Chondrocyte (in vitro differentiated cells): ENCODE measurements at regions not wholly inside any gene's neighbourhood (a gene's known extent, or its start where the extent isn't known, plus 50 kb on each side); places are given as distances from the start of the nearest gene placed in this dataset.

Experiments used
- DNase-seq: peaks from one replicate; pipeline ENCODE4 v3.0.0; 2021; ENCODE audit warnings: mixed read lengths, low spot score
- H3K27ac Mint-ChIP-seq: one replicate; pipeline ENCODE4 v1.8.0; 2021; ENCODE audit warnings: mild to moderate bottlenecking, moderate library complexity, mixed read lengths; ENCODE audit not compliant: unreplicated experiment
- H3K27me3 Mint-ChIP-seq: 2 replicates; pipeline ENCODE4 v1.8.0; 2021; ENCODE audit warnings: low read depth, mixed read lengths
- H3K36me3 Mint-ChIP-seq: 2 replicates; pipeline ENCODE4 v1.8.0; 2021; ENCODE audit warnings: low read depth, mixed read lengths
- H3K4me1 Mint-ChIP-seq: 2 replicates; pipeline ENCODE4 v1.8.0; 2021; ENCODE audit warnings: low read depth, mild to moderate bottlenecking, mixed read lengths
- H3K4me3 Mint-ChIP-seq: one replicate; pipeline ENCODE4 v1.8.0; 2021; ENCODE audit warnings: mild to moderate bottlenecking, moderate library complexity, mixed read lengths; ENCODE audit not compliant: unreplicated experiment
- H3K9me3 Mint-ChIP-seq: 2 replicates; pipeline ENCODE4 v1.8.0; 2021; ENCODE audit warnings: low read depth, mixed read lengths
- CTCF ChIP-seq: fragments of 200-600 bp; sonication (generic); IDR thresholded peaks from 2 replicates; pipeline ENCODE4 v1.5.0; 2021; ENCODE audit warnings: antibody characterized with exemption, mild to moderate bottlenecking, moderate library complexity

- Mint-ChIP-seq H3K4me1 (no peaks in the 10 kb centered on the region), H3K9me3 (no peaks in the 10 kb centered on the region), H3K27ac (no peak overlapping the region)
Measured at GRCh38 chr4:179539641-179540040, 2097.4 kb upstream of the AGA start.

GRCh38 chr4:179543771-179544170, 2101.5 kb upstream of the AGA start:
- no peak overlapping the region for H3K27ac Mint-ChIP-seq
- no peak for TF ChIP-seq CTCF
- H3K9me3 Mint-ChIP-seq: peaks cover 6% of the 10 kb centered on the region
- peaks cover 6% of the 10 kb centered on the region for H3K27me3 Mint-ChIP-seq
- no peaks in the 10 kb centered on the region for H3K36me3 Mint-ChIP-seq
- no peak for DNase-seq
- H3K4me3 Mint-ChIP-seq: no peak overlapping the region
- H3K4me1 Mint-ChIP-seq: no peaks in the 10 kb centered on the region

More at GRCh38 chr4:179539641-179540040, 2097.4 kb upstream of the AGA start:
- TF ChIP-seq CTCF: no peak
- no peak for DNase-seq
- H3K4me3 Mint-ChIP-seq: no peak overlapping the region
- H3K27me3 Mint-ChIP-seq: peaks cover 6% of the 10 kb centered on the region
- H3K36me3 Mint-ChIP-seq: no peaks in the 10 kb centered on the region

- no peak overlapping the region for H3K4me3 Mint-ChIP-seq
- DNase-seq: no peak
- H3K27me3 Mint-ChIP-seq: peaks cover 6% of the 10 kb centered on the region
- H3K9me3 Mint-ChIP-seq: peaks cover 10% of the 10 kb centered on the region
- no peaks in the 10 kb centered on the region for H3K4me1 Mint-ChIP-seq
- no peak for TF ChIP-seq CTCF
- H3K27ac Mint-ChIP-seq: no peak overlapping the region
- no peaks in the 10 kb centered on the region for H3K36me3 Mint-ChIP-seq
Measured at GRCh38 chr4:179544496-179544895, 2102.3 kb upstream of the AGA start.

GRCh38 chr4:179552131-179552530, 2109.9 kb upstream of the AGA start:
- TF ChIP-seq CTCF: no peak
- no peaks in the 10 kb centered on the region for H3K4me1 Mint-ChIP-seq
- H3K9me3 Mint-ChIP-seq: peaks cover 10% of the 10 kb centered on the region
- H3K4me3 Mint-ChIP-seq: no peak overlapping the region
- H3K27me3 Mint-ChIP-seq: no peaks in the 10 kb centered on the region
- no peak for DNase-seq
- no peak overlapping the region for H3K27ac Mint-ChIP-seq
- H3K36me3 Mint-ChIP-seq: no peaks in the 10 kb centered on the region

GRCh38 chr4:179563741-179564140, 2121.5 kb upstream of the AGA start:
- TF ChIP-seq CTCF: no peak
- Mint-ChIP-seq H3K4me1 (no peaks in the 10 kb centered on the region), H3K27me3 (no peaks in the 10 kb centered on the region), H3K4me3 (no peak overlapping the region), H3K36me3 (peaks cover 1% of the 10 kb centered on the region), H3K9me3 (peaks cover 22% of the 10 kb centered on the region), H3K27ac (no peak overlapping the region)
- DNase-seq: no peak
